H9 (cell line): ENCODE measurements at regions not wholly inside any gene's neighbourhood (a gene's known extent, or its start where the extent isn't known, plus 50 kb on each side); places are given as distances from the start of the nearest gene placed in this dataset.

Experiments
- DNase-seq: peaks from one replicate; pipeline ENCODE4 v3.0.0-alpha.2; 2017
- H2AFZ ChIP-seq: one replicate; pipeline ENCODE4 v1.6.1; 2013; ENCODE audit warnings: mild to moderate bottlenecking, low read length, control low read depth, moderate library complexity
- H2AK5ac ChIP-seq: 2 replicates; pipeline ENCODE4 v1.6.1; 2013; ENCODE audit warnings: low read length, control low read depth, mixed read lengths; ENCODE audit not compliant: insufficient read length
- H2BK120ac ChIP-seq: one replicate; pipeline ENCODE4 v1.6.1; 2013; ENCODE audit warnings: low read depth, mild to moderate bottlenecking, low read length, control low read depth, inconsistent platforms; ENCODE audit not compliant: poor library complexity, severe bottlenecking
- H2BK12ac ChIP-seq: 2 replicates; pipeline ENCODE4 v1.6.1; 2013; ENCODE audit warnings: low read length, control low read depth, mixed read lengths, low read depth; ENCODE audit not compliant: insufficient read length
- H2BK15ac ChIP-seq: 2 replicates; pipeline ENCODE4 v1.6.1; 2013; ENCODE audit warnings: low read depth, low read length, control low read depth
- H2BK20ac ChIP-seq: one replicate; pipeline ENCODE4 v1.6.1; 2013; ENCODE audit warnings: low read depth, mild to moderate bottlenecking, low read length, control low read depth, inconsistent platforms; ENCODE audit not compliant: poor library complexity, severe bottlenecking
- H2BK5ac ChIP-seq: 2 replicates; pipeline ENCODE4 v1.6.1; 2013; ENCODE audit warnings: low read length, control low read depth, mixed read lengths; ENCODE audit not compliant: insufficient read length
- H3K14ac ChIP-seq: 2 replicates; pipeline ENCODE4 v1.6.1; 2013; ENCODE audit warnings: low read length, control low read depth; ENCODE audit not compliant: insufficient read depth
- H3K18ac ChIP-seq: 2 replicates; pipeline ENCODE4 v1.6.1; 2013; ENCODE audit warnings: low read depth, mild to moderate bottlenecking, mixed read lengths, low read length, control low read depth; ENCODE audit not compliant: insufficient read length
- H3K23ac ChIP-seq: 2 replicates; pipeline ENCODE4 v1.6.1; 2013; ENCODE audit warnings: low read length, control low read depth, mixed read lengths, low read depth; ENCODE audit not compliant: insufficient read length
- H3K23me2 ChIP-seq: 2 replicates; pipeline ENCODE4 v1.6.1; 2013; ENCODE audit warnings: low read depth, mild to moderate bottlenecking, mixed read lengths, low read length, control low read depth; ENCODE audit not compliant: insufficient read length, poor library complexity, severe bottlenecking
- H3K27ac ChIP-seq: 2 replicates; pipeline ENCODE4 v1.5.1; 2013; ENCODE audit warnings: low read length, control low read depth, mixed read lengths, low read depth; ENCODE audit not compliant: insufficient read length
- H3K27me3 ChIP-seq: 2 replicates; pipeline ENCODE4 v1.6.1; 2013; ENCODE audit warnings: low read length, control low read depth, inconsistent platforms; ENCODE audit not compliant: insufficient read depth
- H3K4ac ChIP-seq: 2 replicates; pipeline ENCODE4 v1.6.1; 2013; ENCODE audit warnings: low read depth, mild to moderate bottlenecking, control low read depth, inconsistent platforms, low read length, moderate library complexity
- H3K4me1 ChIP-seq: 2 replicates; pipeline ENCODE4 v1.6.1; 2013; ENCODE audit warnings: low read length, control low read depth, inconsistent platforms; ENCODE audit not compliant: insufficient read depth
- H3K4me2 ChIP-seq: 2 replicates; pipeline ENCODE4 v1.6.1; 2013; ENCODE audit warnings: low read length, control low read depth, mixed read lengths; ENCODE audit not compliant: insufficient read length, insufficient read depth
- H3K56ac ChIP-seq: 2 replicates; pipeline ENCODE4 v1.6.1; 2013; ENCODE audit warnings: low read depth, mild to moderate bottlenecking, mixed read lengths, low read length, control low read depth; ENCODE audit not compliant: insufficient read length
- H3K79me1 ChIP-seq: 2 replicates; pipeline ENCODE4 v1.6.1; 2013; ENCODE audit warnings: low read depth, mild to moderate bottlenecking, moderate library complexity, low read length, control low read depth, inconsistent platforms; ENCODE audit not compliant: insufficient read depth, poor library complexity, severe bottlenecking
- H3K79me2 ChIP-seq: 2 replicates; pipeline ENCODE4 v1.6.1; 2013; ENCODE audit warnings: low read length, control low read depth, inconsistent platforms; ENCODE audit not compliant: insufficient read depth
- H3K9ac ChIP-seq: 2 replicates; pipeline ENCODE4 v1.6.1; 2013; ENCODE audit warnings: low read length, control low read depth, mixed read lengths; ENCODE audit not compliant: insufficient read length; ENCODE audit errors: extremely low read depth
- H3K9me3 ChIP-seq: one replicate; pipeline ENCODE4 v1.6.1; 2013; ENCODE audit warnings: low read depth, low read length, inconsistent platforms; ENCODE audit not compliant: control insufficient read depth
- H3T11ph ChIP-seq: one replicate; pipeline ENCODE4 v1.6.1; 2013; ENCODE audit warnings: mild to moderate bottlenecking, low read length, control low read depth, inconsistent platforms
- H4K20me1 ChIP-seq: one replicate; pipeline ENCODE4 v1.6.1; 2013; ENCODE audit not compliant: control insufficient read depth, insufficient read length, insufficient read depth
- H4K5ac ChIP-seq: 2 replicates; pipeline ENCODE4 v1.6.1; 2013; ENCODE audit warnings: low read depth, mild to moderate bottlenecking, mixed read lengths, low read length, control low read depth; ENCODE audit not compliant: insufficient read length
- H4K8ac ChIP-seq: replicated peaks from 2 replicates; pipeline ENCODE4 v1.6.1; 2013; ENCODE audit warnings: low read length, control low read depth, mixed read lengths, low read depth; ENCODE audit not compliant: insufficient read length
- H4K91ac ChIP-seq: 2 replicates; pipeline ENCODE4 v1.6.1; 2013; ENCODE audit warnings: low read depth, mild to moderate bottlenecking, moderate library complexity, mixed read lengths, low read length, control low read depth; ENCODE audit not compliant: insufficient read length
- H3K27ac Mint-ChIP-seq, 3 experiments: 2 replicates in 2 of 3; 3 replicates in 1 of 3; pipeline ENCODE4 v1.8.0; 2020 to 2021; ENCODE audit warnings: mixed read lengths in 3 of 3, mild to moderate bottlenecking in 1 of 3, moderate library complexity in 1 of 3
- H3K27me3 Mint-ChIP-seq: 2 replicates; pipeline ENCODE4 v1.8.0; 2021; ENCODE audit warnings: low read depth, mild to moderate bottlenecking, moderate library complexity, mixed read lengths
- H3K36me3 Mint-ChIP-seq, 3 experiments: 2 replicates in 2 of 3; 3 replicates in 1 of 3; pipeline ENCODE4 v1.8.0; 2020 to 2021; ENCODE audit warnings: low read depth in 3 of 3, mixed read lengths in 3 of 3; ENCODE audit not compliant: insufficient read depth in 1 of 3
- H3K4me1 Mint-ChIP-seq, 2 experiments: 2 replicates each; pipeline ENCODE4 v1.8.0; 2020; ENCODE audit warnings: mixed read lengths in 2 of 2
- H3K4me3 Mint-ChIP-seq, 2 experiments: 2 replicates in 1 of 2; 3 replicates in 1 of 2; pipeline ENCODE4 v1.8.0; 2020 to 2021; ENCODE audit warnings: mild to moderate bottlenecking in 2 of 2, mixed read lengths in 2 of 2, moderate library complexity in 1 of 2
- H3K9me3 Mint-ChIP-seq, 2 experiments: 2 replicates in 1 of 2; 3 replicates in 1 of 2; pipeline ENCODE4 v1.8.0; 2020; ENCODE audit warnings: mild to moderate bottlenecking in 2 of 2, mixed read lengths in 2 of 2, moderate library complexity in 1 of 2
- CTCF ChIP-seq: fragments of 200-600 bp; sonication (generic); conservative IDR thresholded peaks from 3 replicates; pipeline ENCODE4 v1.8.0; 2021; ENCODE audit warnings: antibody characterized with exemption, mild to moderate bottlenecking
- WGBS: extraction: QIAGEN DNeasy Blood & Tissue Kit; methylation state at CpG from one replicate; pipeline ENCODE4 v1.1.7; 2013; ENCODE audit warnings: missing lambda C conversion rate, low lambda C conversion rate, mixed read lengths; ENCODE audit not compliant: insufficient read length; ENCODE audit errors: extremely low coverage; 5-methylcytosine and 5-hydroxymethylcytosine counted together

GRCh38 chr10:78906734-78907390 is 161.9 kb upstream of the ZMIZ1 start:
- Histone ChIP-seq H3K4me2 (no peak overlapping the region), H2BK15ac (no peak overlapping the region), H3K4ac (no peak overlapping the region), H3K14ac (no peak overlapping the region), H2BK5ac (no peak overlapping the region), H3K23me2 (no peaks in the 10 kb centered on the region), H4K91ac (no peak overlapping the region), H3K27me3 (no peaks in the 10 kb centered on the region), H3K18ac (no peak overlapping the region), H4K8ac (no peak overlapping the region), H2BK120ac (no peak overlapping the region), H3K79me2 (no peaks in the 10 kb centered on the region), H3K79me1 (no peaks in the 10 kb centered on the region), H4K20me1 (peaks cover 2% of the 10 kb centered on the region), H3K27ac (no peak overlapping the region), H3K9ac (no peak overlapping the region), H2AFZ (no peak overlapping the region), H3K4me1 (no peaks in the 10 kb centered on the region), H4K5ac (no peak overlapping the region), H3T11ph (no peak overlapping the region), H2BK20ac (no peak overlapping the region), H3K23ac (no peak overlapping the region), H3K9me3 (no peaks in the 10 kb centered on the region), H2AK5ac (no peak overlapping the region), H2BK12ac (no peak overlapping the region), H3K56ac (no peak overlapping the region)
- Mint-ChIP-seq H3K27ac (no peak overlapping the region; a peak in 1 of 7 replicates), H3K9me3 (peaks cover 0 to 2% of the 10 kb centered on the region in 2 experiments; a peak in 1 of 5 replicates), H3K36me3 (no peaks in the 10 kb centered on the region), H3K4me3 (0 out of 5 replicates have a peak overlapping the region, but pooled peaks of 1 of the 2 experiments have one; percentile 2), H3K27me3 (peaks cover 29% of the 10 kb centered on the region), H3K4me1 (peaks cover 29 to 30% of the 10 kb centered on the region in 2 experiments)
- no peak for TF ChIP-seq CTCF
- WGBS, result no CpG with 5 or more reads among the region's 3 CpGs
- peak; percentile 7 for DNase-seq
